Right lobe of liver (tissue), 4 donors: ENCODE measurements at regions not wholly inside any gene's neighbourhood (a gene's known extent, or its start where the extent isn't known, plus 50 kb on each side); places are given as distances from the start of the nearest gene placed in this dataset.

ENCODE experiments used
- POLR2A ChIP-seq: fragments of 450-650 bp; IDR thresholded peaks from one replicate; pipeline ENCODE4 v1.6.1; 2017; ENCODE audit warnings: antibody characterized with exemption, mild to moderate bottlenecking
- TF ChIP-seq, protein P1 (sequence below), 4 donors: fragments of 200-600 bp in 3 of 4; fragments of 450-650 bp in 1 of 4; IDR thresholded peaks; one replicate each; pipeline versions ENCODE4 v1.5.1 to v1.8.0; 2016 to 2022; ENCODE audit warnings: antibody characterized with exemption in 4 of 4, mild to moderate bottlenecking in 2 of 4
- donor health status: DM: no; HTN: no; CAD: no.
- donor health status: DM: no; HTN: no; CAD: no.
- donor health status: DM: no; HTN: yes; CAD: no.

- TF ChIP-seq, protein P1, sequence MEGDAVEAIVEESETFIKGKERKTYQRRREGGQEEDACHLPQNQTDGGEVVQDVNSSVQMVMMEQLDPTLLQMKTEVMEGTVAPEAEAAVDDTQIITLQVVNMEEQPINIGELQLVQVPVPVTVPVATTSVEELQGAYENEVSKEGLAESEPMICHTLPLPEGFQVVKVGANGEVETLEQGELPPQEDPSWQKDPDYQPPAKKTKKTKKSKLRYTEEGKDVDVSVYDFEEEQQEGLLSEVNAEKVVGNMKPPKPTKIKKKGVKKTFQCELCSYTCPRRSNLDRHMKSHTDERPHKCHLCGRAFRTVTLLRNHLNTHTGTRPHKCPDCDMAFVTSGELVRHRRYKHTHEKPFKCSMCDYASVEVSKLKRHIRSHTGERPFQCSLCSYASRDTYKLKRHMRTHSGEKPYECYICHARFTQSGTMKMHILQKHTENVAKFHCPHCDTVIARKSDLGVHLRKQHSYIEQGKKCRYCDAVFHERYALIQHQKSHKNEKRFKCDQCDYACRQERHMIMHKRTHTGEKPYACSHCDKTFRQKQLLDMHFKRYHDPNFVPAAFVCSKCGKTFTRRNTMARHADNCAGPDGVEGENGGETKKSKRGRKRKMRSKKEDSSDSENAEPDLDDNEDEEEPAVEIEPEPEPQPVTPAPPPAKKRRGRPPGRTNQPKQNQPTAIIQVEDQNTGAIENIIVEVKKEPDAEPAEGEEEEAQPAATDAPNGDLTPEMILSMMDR (IDR thresholded peaks at IDR 0.05): no peak
- TF ChIP-seq POLR2A: no peak
These were observed 354.4 kb downstream of the BRD1 start for GRCh38 chr22:49473286-49473685.
